Stimulated activated effector memory CD8-positive, alpha-beta T cell treated with anti-CD3 and anti-CD28 coated beads, Interleukin-12 subunit alpha, Interleukin-12 subunit beta, amount 100 ng/mL, for 72 hours (primary cell): ENCODE measurements at regions not wholly inside any gene's neighbourhood (a gene's known extent, or its start where the extent isn't known, plus 50 kb on each side); places are given as distances from the start of the nearest gene placed in this dataset.

ENCODE experiments used
- ATAC-seq: fragments of 150-1000 bp; cut with Tn5 transposase; 2 replicates; pipeline ENCODE4 v1.10.0; 2021
- DNase-seq, 2 donors: peaks; one replicate each; pipeline ENCODE4 v3.0.0; 2021 to 2022; ENCODE audit warnings: low spot score in 2 of 2
- H3K27ac Mint-ChIP-seq: one replicate; pipeline ENCODE4 v1.8.0; 2022; ENCODE audit warnings: mild to moderate bottlenecking, mixed read lengths
- H3K36me3 Mint-ChIP-seq: one replicate; pipeline ENCODE4 v1.8.0; 2022; ENCODE audit warnings: mild to moderate bottlenecking, mixed read lengths
- H3K4me1 Mint-ChIP-seq: one replicate; pipeline ENCODE4 v1.8.0; 2022; ENCODE audit warnings: mixed read lengths
- H3K4me3 Mint-ChIP-seq: one replicate; pipeline ENCODE4 v1.8.0; 2022; ENCODE audit warnings: mild to moderate bottlenecking, mixed read lengths
- H3K9me3 Mint-ChIP-seq: one replicate; pipeline ENCODE4 v1.8.0; 2022; ENCODE audit warnings: mixed read lengths

- H3K36me3 Mint-ChIP-seq = peaks cover 6% of the 10 kb centered on the region
- H3K9me3 Mint-ChIP-seq = no peaks in the 10 kb centered on the region
- peaks cover 22% of the 10 kb centered on the region for H3K4me1 Mint-ChIP-seq
- ATAC-seq = no peak
- no peak overlapping the region for H3K27ac Mint-ChIP-seq
- DNase-seq = no peak
- no peak overlapping the region for H3K4me3 Mint-ChIP-seq
These were observed 103.4 kb downstream of the QRFPR start for GRCh38 chr4:121277194-121278105.

DNA sequence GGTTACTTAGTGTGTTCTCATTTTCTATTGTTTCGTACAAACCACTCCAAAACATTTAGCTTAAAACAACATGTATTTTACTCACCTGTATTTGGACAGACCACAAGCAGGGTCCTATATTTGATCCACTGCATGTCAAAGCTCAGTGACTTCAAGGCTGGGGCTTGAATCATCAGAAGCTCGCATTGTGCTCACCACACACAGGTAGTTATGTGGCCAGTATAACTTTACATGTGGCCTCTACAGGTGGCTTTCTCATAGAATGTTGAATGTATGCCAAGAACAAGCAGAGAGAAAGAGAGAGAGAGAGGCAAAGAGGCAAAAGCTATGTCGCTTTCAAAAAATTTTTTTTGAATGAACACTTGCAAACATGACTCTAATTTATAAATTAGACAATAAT lies 107.6 kb downstream of the QRFPR start:
- Mint-ChIP-seq H3K36me3 (no peaks in the 10 kb centered on the region), H3K27ac (no peak overlapping the region), H3K4me1 (peaks cover 13% of the 10 kb centered on the region), H3K4me3 (no peak overlapping the region), H3K9me3 (no peaks in the 10 kb centered on the region)
- DNase-seq (no peak), ATAC-seq (no peak)

- no peaks in the 10 kb centered on the region for H3K9me3 Mint-ChIP-seq
- no peaks in the 10 kb centered on the region for H3K36me3 Mint-ChIP-seq
- no peak overlapping the region for H3K27ac Mint-ChIP-seq
- H3K4me1 Mint-ChIP-seq = peaks cover 13% of the 10 kb centered on the region
- DNase-seq (no peak), ATAC-seq (peak; percentile 94)
- H3K4me3 Mint-ChIP-seq = no peak overlapping the region
These were observed 108.3 kb downstream of the QRFPR start for GRCh38 chr4:121272526-121272925.

DNA sequence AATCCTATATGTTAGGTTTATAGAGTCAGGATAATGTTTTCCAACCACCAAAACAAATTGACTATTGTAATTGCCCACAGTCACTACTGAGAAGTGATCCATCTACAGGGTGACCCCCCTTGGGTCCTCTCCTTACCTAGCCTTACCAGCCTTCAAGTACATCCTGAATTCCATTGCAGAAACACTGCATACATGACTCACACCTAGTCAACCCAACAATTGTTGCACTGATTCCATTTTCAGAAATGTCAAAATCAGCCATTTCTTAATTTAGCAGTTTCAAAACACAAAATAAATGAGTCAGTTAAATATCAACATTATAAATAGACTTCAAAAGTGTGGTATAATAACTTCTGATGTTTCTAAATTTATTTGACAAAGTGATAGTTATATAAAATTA lies 106.3 kb upstream of the TNIP3 start:
- ATAC-seq (no peak), DNase-seq (no peak)
- Mint-ChIP-seq H3K36me3 (no peaks in the 10 kb centered on the region), H3K9me3 (no peaks in the 10 kb centered on the region), H3K4me1 (peaks cover 13% of the 10 kb centered on the region), H3K27ac (no peak overlapping the region), H3K4me3 (no peak overlapping the region)

- Mint-ChIP-seq H3K9me3 (no peaks in the 10 kb centered on the region), H3K4me3 (no peak overlapping the region), H3K27ac (no peak overlapping the region), H3K36me3 (no peaks in the 10 kb centered on the region), H3K4me1 (peaks cover 13% of the 10 kb centered on the region)
- ATAC-seq (no peak), DNase-seq (no peak)
These were observed 104.9 kb upstream of the TNIP3 start for GRCh38 chr4:121269001-121269400.

DNA sequence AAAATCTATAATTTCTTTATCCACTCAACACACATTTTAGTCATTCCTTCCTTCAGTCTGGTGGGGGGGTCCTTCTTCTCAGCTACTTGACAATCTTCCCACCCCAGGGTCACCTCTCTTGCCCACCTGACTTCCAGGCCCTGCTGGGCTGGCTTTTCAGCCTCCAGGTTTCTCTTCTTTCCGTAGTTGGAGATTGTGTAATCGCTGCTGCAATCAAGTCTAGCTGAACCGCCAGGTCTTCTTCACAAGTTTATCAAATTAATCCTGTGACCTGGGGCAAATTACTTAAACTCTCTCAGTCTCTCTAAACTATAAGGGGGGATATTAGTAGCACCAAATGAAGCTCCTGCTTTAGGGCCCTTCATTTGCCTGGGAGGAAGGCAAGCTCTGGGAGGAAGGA lies 102.9 kb upstream of the TNIP3 start:
- no peak for DNase-seq
- Mint-ChIP-seq H3K4me1 (peaks cover 4% of the 10 kb centered on the region), H3K4me3 (no peak overlapping the region), H3K36me3 (no peaks in the 10 kb centered on the region), H3K27ac (no peak overlapping the region), H3K9me3 (no peaks in the 10 kb centered on the region)
- ATAC-seq = no peak

GRCh38 chr4:121256887-121257466 lies 92.9 kb upstream of the TNIP3 start:
- peak; percentile 48 for ATAC-seq
- H3K27ac Mint-ChIP-seq = peak overlapping the region; percentile 79
- peaks cover 61% of the 10 kb centered on the region for H3K4me1 Mint-ChIP-seq
- H3K4me3 Mint-ChIP-seq = peak overlapping the region; percentile 51
- H3K36me3 Mint-ChIP-seq = peaks cover 11% of the 10 kb centered on the region
- DNase-seq = peak in 1 of 2 donors; percentile 73
- H3K9me3 Mint-ChIP-seq = peaks cover 3% of the 10 kb centered on the region

- ATAC-seq = peak; percentile 97
- Mint-ChIP-seq H3K27ac (peak overlapping the region; percentile 79), H3K9me3 (peaks cover 3% of the 10 kb centered on the region), H3K4me1 (peaks cover 67% of the 10 kb centered on the region), H3K36me3 (peaks cover 11% of the 10 kb centered on the region), H3K4me3 (peak overlapping the region; percentile 51)
- no peak for DNase-seq
These were observed 92.0 kb upstream of the TNIP3 start for GRCh38 chr4:121255986-121256750.

DNA sequence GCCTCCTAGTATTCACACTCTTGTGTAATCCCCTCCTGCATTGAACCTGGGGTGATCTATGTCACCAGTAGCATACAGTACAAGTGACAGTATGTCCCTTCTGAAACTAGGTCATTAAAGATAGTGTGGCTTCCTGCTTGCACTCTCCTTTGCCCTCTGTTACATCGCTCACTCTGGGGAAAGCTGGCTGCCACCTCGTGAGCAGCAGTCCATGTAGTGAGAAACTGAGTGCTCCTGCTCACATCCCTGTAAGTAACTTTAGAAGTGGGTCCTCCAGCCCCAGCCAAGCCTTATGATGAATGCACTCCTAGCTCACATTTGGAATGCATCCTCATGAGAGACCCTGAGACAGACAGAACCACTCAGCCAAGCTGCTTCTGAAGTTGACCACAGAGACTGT lies 89.8 kb upstream of the TNIP3 start:
- H3K36me3 Mint-ChIP-seq = peaks cover 11% of the 10 kb centered on the region
- peak overlapping the region; percentile 65 for H3K4me3 Mint-ChIP-seq
- peaks cover 3% of the 10 kb centered on the region for H3K9me3 Mint-ChIP-seq
- peak; percentile 56 for ATAC-seq
- DNase-seq = peak in 1 of 2 donors; percentile 71
- peak overlapping the region; percentile 93 for H3K27ac Mint-ChIP-seq
- peaks cover 82% of the 10 kb centered on the region for H3K4me1 Mint-ChIP-seq

GRCh38 chr4:121252224-121252806 lies 88.2 kb upstream of the TNIP3 start:
- H3K4me1 Mint-ChIP-seq = peaks cover 72% of the 10 kb centered on the region
- H3K36me3 Mint-ChIP-seq = peaks cover 11% of the 10 kb centered on the region
- DNase-seq = peak in 1 of 2 donors; percentile 69
- H3K27ac Mint-ChIP-seq = no peak overlapping the region
- peaks cover 3% of the 10 kb centered on the region for H3K9me3 Mint-ChIP-seq
- peak overlapping the region; percentile 65 for H3K4me3 Mint-ChIP-seq
- no peak for ATAC-seq

- H3K4me3 Mint-ChIP-seq = no peak overlapping the region
- DNase-seq = no peak
- no peak overlapping the region for H3K27ac Mint-ChIP-seq
- H3K36me3 Mint-ChIP-seq = peaks cover 4% of the 10 kb centered on the region
- peaks cover 3% of the 10 kb centered on the region for H3K9me3 Mint-ChIP-seq
- no peak for ATAC-seq
- peaks cover 57% of the 10 kb centered on the region for H3K4me1 Mint-ChIP-seq
These were observed 84.6 kb upstream of the TNIP3 start for GRCh38 chr4:121248747-121249146.

GRCh38 chr4:121246698-121247097 lies 82.6 kb upstream of the TNIP3 start:
- no peak for ATAC-seq
- peaks cover 46% of the 10 kb centered on the region for H3K4me1 Mint-ChIP-seq
- no peak for DNase-seq
- H3K4me3 Mint-ChIP-seq = no peak overlapping the region
- H3K36me3 Mint-ChIP-seq = no peaks in the 10 kb centered on the region
- H3K27ac Mint-ChIP-seq = no peak overlapping the region
- no peaks in the 10 kb centered on the region for H3K9me3 Mint-ChIP-seq

DNA sequence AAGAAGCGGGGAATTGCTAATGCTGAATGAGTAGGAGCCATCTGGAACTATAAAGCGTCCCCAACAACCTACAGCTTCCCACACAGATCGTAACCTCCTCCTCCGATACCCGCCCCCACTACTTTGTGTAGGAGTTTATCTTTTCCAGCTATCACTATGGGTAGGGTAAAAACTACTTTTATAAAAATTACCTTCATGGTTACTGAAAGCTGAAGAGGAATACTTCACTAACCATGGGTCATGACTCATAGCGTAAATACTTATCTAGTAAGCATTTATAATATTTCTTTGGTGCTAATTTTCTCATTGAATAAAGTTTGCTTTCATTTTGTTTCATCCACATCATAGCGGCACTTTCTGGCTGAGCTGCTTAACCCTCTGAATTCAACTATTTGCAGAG lies 79.4 kb upstream of the TNIP3 start:
- Mint-ChIP-seq H3K27ac (peak overlapping the region; percentile 85), H3K9me3 (no peaks in the 10 kb centered on the region), H3K36me3 (no peaks in the 10 kb centered on the region), H3K4me1 (peaks cover 37% of the 10 kb centered on the region), H3K4me3 (peak overlapping the region; percentile 41)
- peak in 1 of 2 donors; percentile 65 for DNase-seq
- ATAC-seq = peak; percentile 86

DNA sequence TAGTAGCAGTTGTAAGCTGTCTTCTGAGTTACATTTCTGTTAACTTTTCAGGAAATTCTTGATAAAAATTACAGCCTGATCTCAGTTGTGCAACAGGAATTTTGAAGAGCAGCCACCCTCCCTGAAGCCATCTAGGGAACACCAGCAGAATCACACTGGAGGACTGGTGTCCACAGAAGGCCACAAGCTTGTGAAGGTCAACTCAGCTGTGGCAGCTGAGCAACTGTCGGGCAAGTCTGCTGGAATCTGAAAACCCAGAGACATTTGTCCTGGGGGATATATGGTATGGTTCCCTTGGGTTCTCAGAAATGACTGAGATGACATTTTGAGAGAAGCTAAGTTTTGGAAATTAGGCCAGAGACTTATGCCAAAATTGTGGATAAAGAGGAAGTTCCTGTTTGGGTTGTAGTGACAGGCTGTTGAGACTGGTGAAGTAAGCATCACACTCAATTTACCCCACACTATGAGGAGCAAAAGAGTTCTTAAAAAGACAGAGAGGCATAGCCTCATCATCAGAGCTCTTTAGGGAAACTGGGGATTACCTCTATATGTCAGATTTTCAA lies 78.1 kb upstream of the TNIP3 start:
- Mint-ChIP-seq H3K27ac (peak overlapping the region; percentile 37), H3K36me3 (no peaks in the 10 kb centered on the region), H3K4me1 (peaks cover 37% of the 10 kb centered on the region), H3K9me3 (no peaks in the 10 kb centered on the region), H3K4me3 (no peak overlapping the region)
- DNase-seq = no peak
- ATAC-seq = no peak

- Mint-ChIP-seq H3K4me3 (no peak overlapping the region), H3K9me3 (no peaks in the 10 kb centered on the region), H3K36me3 (no peaks in the 10 kb centered on the region), H3K27ac (peak overlapping the region; percentile 18), H3K4me1 (peaks cover 28% of the 10 kb centered on the region)
- DNase-seq (no peak), ATAC-seq (no peak)
These were observed 75.8 kb upstream of the TNIP3 start for GRCh38 chr4:121239951-121240350.
